GM12878 (cell line): ENCODE measurements at regions not wholly inside any gene's neighbourhood (a gene's known extent, or its start where the extent isn't known, plus 50 kb on each side); places are given as distances from the start of the nearest gene placed in this dataset.

Experiments
- ATAC-seq: fragments of 200-7000 bp; cut with Tn5 transposase; 3 replicates; pipeline ENCODE4 v1.9.1; 2020; ENCODE audit warnings: mild to moderate bottlenecking, moderate library complexity
- BruUV-seq: library from RNA; stranded (reverse); fragments of 400-500 nt; replicated peaks from 2 replicates; lab custom pipeline; 2021; lab: Mats Ljungman, UMichigan
- CTCF ChIA-PET: fragments of 300-600 bp; sonication (Branson Sonifier 250); formaldehyde crosslinking; extraction: SDS; loops from one replicate; lab custom pipeline; 2021; ENCODE audit warnings: inconsistent platforms; lab: Yijun Ruan, JAX
- POLR2A ChIA-PET: fragments of 350-600 bp; formaldehyde crosslinking; extraction: SDS; loops from one replicate; lab custom pipeline; 2021; ENCODE audit warnings: inconsistent platforms; lab: Charles Lee
- RAD21 ChIA-PET: fragments of 300-600 bp; sonication (Branson Sonifier 250); formaldehyde crosslinking; loops from one replicate; lab custom pipeline; 2023; ENCODE audit warnings: antibody characterized with exemption; ENCODE audit not compliant: unreplicated experiment; lab: Charles Lee
- SMC1A ChIA-PET: fragments of 300-600 bp; sonication (Branson Sonifier 250); formaldehyde crosslinking; loops from one replicate; lab custom pipeline; 2023; ENCODE audit not compliant: unreplicated experiment, uncharacterized antibody; lab: Charles Lee
- DNase-seq: peaks from one replicate; pipeline ENCODE4 v3.0.0-alpha.2; 2011; ENCODE audit warnings: low read depth, low spot score
- FAIRE-seq: peaks from 3 replicates; lab custom pipeline; 2011; peaks lifted over from hg19 to GRCh38; lab: Jason Lieb, UNC
- H2AFZ ChIP-seq: 2 replicates; pipeline ENCODE4 v1.6.0; 2011; ENCODE audit warnings: low read depth, low read length, control low read depth; ENCODE audit not compliant: control insufficient read depth
- H3K27ac ChIP-seq: 2 replicates; pipeline ENCODE4 v1.5.1; 2011; ENCODE audit warnings: control low read depth; ENCODE audit not compliant: control insufficient read depth, insufficient read depth
- H3K27me3 ChIP-seq, 2 experiments: replicated peaks in 1 of 2; 2 replicates each; pipeline versions ENCODE4 v1.6.0 to v1.6.1; 2011; ENCODE audit warnings: low read length in 1 of 2; ENCODE audit not compliant: control insufficient read depth in 2 of 2, insufficient read depth in 2 of 2
- H3K36me3 ChIP-seq, 2 experiments: 2 replicates each; pipeline ENCODE4 v1.5.1; 2011; ENCODE audit warnings: low read length in 1 of 2; ENCODE audit not compliant: control insufficient read depth in 2 of 2, insufficient read depth in 2 of 2
- H3K4me1 ChIP-seq: 2 replicates; pipeline ENCODE4 v1.6.1; 2011; ENCODE audit warnings: mild to moderate bottlenecking, low read length, moderate library complexity, mixed read lengths; ENCODE audit not compliant: control insufficient read depth, insufficient read depth
- H3K4me2 ChIP-seq: 2 replicates; pipeline ENCODE4 v1.6.0; 2011; ENCODE audit warnings: control low read depth; ENCODE audit not compliant: control insufficient read depth, insufficient read depth
- H3K4me3 ChIP-seq: fragments of 200-600 bp; sonication (generic); 2 replicates; pipeline ENCODE4 v1.5.1; 2016
- H3K79me2 ChIP-seq: 2 replicates; pipeline ENCODE4 v1.6.0; 2011; ENCODE audit warnings: low read length; ENCODE audit not compliant: control insufficient read depth, insufficient read depth
- H3K9ac ChIP-seq: 2 replicates; pipeline ENCODE4 v1.8.0; 2011; ENCODE audit warnings: low read length, control low read depth, mixed read lengths; ENCODE audit not compliant: control insufficient read depth, insufficient read depth
- H3K9me3 ChIP-seq: replicated peaks from 3 replicates; pipeline ENCODE4 v1.5.1; 2011; ENCODE audit warnings: mild to moderate bottlenecking, low read length; ENCODE audit not compliant: control insufficient read depth, insufficient read depth
- H4K20me1 ChIP-seq: 2 replicates; pipeline ENCODE4 v1.6.0; 2011; ENCODE audit not compliant: control insufficient read depth, insufficient read depth
- ATF7 ChIP-seq: fragments of 450-650 bp; IDR thresholded peaks from 2 replicates; pipeline ENCODE4 v1.6.1; 2016; ENCODE audit warnings: low read depth, mild to moderate bottlenecking
- BACH1 ChIP-seq: fragments of 450-650 bp; IDR thresholded peaks from 2 replicates; pipeline ENCODE4 v1.6.1; 2017; ENCODE audit warnings: mild to moderate bottlenecking, borderline replicate concordance
- CREB1 ChIP-seq: IDR thresholded peaks from 2 replicates; pipeline ENCODE4 v1.6.1; 2012; ENCODE audit warnings: low read depth, mild to moderate bottlenecking, inconsistent platforms
- E2F4 ChIP-seq: IDR thresholded peaks from 2 replicates; pipeline ENCODE4 v1.6.1; 2012; ENCODE audit warnings: low read depth, low read length, improper control_type of control experiment
- IRF4 ChIP-seq: IDR thresholded peaks from 2 replicates; pipeline ENCODE4 v1.6.1; 2011; ENCODE audit warnings: low read depth, low read length
- MYC ChIP-seq: IDR thresholded peaks from 2 replicates; pipeline ENCODE4 v1.6.1; 2011; ENCODE audit warnings: mild to moderate bottlenecking, low read length, moderate library complexity, inconsistent platforms; ENCODE audit not compliant: insufficient read depth, insufficient replicate concordance, insufficient read length, severe bottlenecking
- NR2F1 ChIP-seq: fragments of 450-650 bp; conservative IDR thresholded peaks from 2 replicates; pipeline ENCODE4 v1.6.1; 2017; ENCODE audit warnings: mild to moderate bottlenecking
- PKNOX1 ChIP-seq: fragments of 450-650 bp; IDR thresholded peaks from 2 replicates; pipeline ENCODE4 v1.6.1; 2016; ENCODE audit warnings: mild to moderate bottlenecking
- POLR2AphosphoS5 ChIP-seq: IDR thresholded peaks from 2 replicates; pipeline ENCODE4 v1.6.1; 2011; ENCODE audit warnings: mild to moderate bottlenecking, low read length, inconsistent platforms
- RELA ChIP-seq: fragments of 450-650 bp; IDR thresholded peaks from 2 replicates; pipeline ENCODE4 v1.8.0; 2014; ENCODE audit warnings: borderline replicate concordance; ENCODE audit not compliant: partially characterized antibody
- USF1 ChIP-seq: IDR thresholded peaks from 2 replicates; pipeline ENCODE4 v1.6.1; 2011; ENCODE audit warnings: borderline replicate concordance, low read depth, mild to moderate bottlenecking, moderate library complexity, mixed read lengths, low read length; ENCODE audit not compliant: insufficient read depth; ENCODE audit errors: extremely low read length
- ZNF207 ChIP-seq: fragments of 450-650 bp; IDR thresholded peaks from 2 replicates; pipeline ENCODE4 v1.6.1; 2014; ENCODE audit warnings: antibody characterized with exemption, mild to moderate bottlenecking, borderline replicate concordance
- ZNF274 ChIP-seq: IDR thresholded peaks from one replicate; pipeline ENCODE4 v1.8.0; 2011; ENCODE audit not compliant: insufficient read length, insufficient read depth
- WGBS: methylation state at CpG from one replicate; pipeline ENCODE4 v1.1.6; 2016; ENCODE audit warnings: low lambda C conversion rate; ENCODE audit not compliant: insufficient replicate concordance, insufficient coverage; ENCODE audit errors: missing lambda C conversion rate; 5-methylcytosine and 5-hydroxymethylcytosine counted together
- in situ Hi-C: fragments of 300-500 bp; cut with MboI; formaldehyde crosslinking; loops from 9 replicates; pipeline ENCODE4 v1.14.3; 2018; ENCODE audit warnings: mixed read lengths
- intact Hi-C: fragments of 100-400 bp; cut with micrococcal nuclease; formaldehyde crosslinking; loops from one replicate; pipeline ENCODE4 v1.14.2; 2022; ENCODE audit not compliant: unreplicated experiment

- TF ChIP-seq E2F4 = no peak
- TF ChIP-seq ZNF274 = no peak
- no peak for TF ChIP-seq ZNF207
- TF ChIP-seq MYC = no peak
- TF ChIP-seq, all 136 proteins: peak for 0
Measured at GRCh38 chr18:61076986-61077385, 256.2 kb upstream of the CDH20 start (continued).

- ATAC-seq = no peak
- Histone ChIP-seq H3K79me2 (no peaks in the 10 kb centered on the region), H3K9me3 (no peaks in the 10 kb centered on the region), H3K4me1 (no peaks in the 10 kb centered on the region), H3K27me3 (no peaks in the 10 kb centered on the region), H3K4me3 (no peak overlapping the region), H3K9ac (no peak overlapping the region), H2AFZ (no peak overlapping the region), H4K20me1 (no peaks in the 10 kb centered on the region), H3K27ac (no peak overlapping the region), H3K36me3 (no peaks in the 10 kb centered on the region), H3K4me2 (no peak overlapping the region)
- ChIA-PET CTCF (interaction anchor here (1.2 kb wide), 1 partner anchor 10 kb away, joined by 9 read pairs; no protein-coding TSS in a partner anchor), RAD21 (no interaction called here), POLR2A (no interaction called here), SMC1A (interaction anchor here (0.6 kb wide), 1 partner anchor 556 kb away, joined by 5 read pairs; no protein-coding TSS in a partner anchor)
- WGBS = 21% methylated on average over 3 of the region's 3 CpGs
- FAIRE-seq = no peak
- TF ChIP-seq RELA (no peak), ATF7 (no peak), BACH1 (no peak), POLR2AphosphoS5 (no peak), IRF4 (no peak), USF1 (no peak), CREB1 (no peak), NR2F1 (no peak), PKNOX1 (no peak)
- intact Hi-C loops = no loop called here
- no peak for DNase-seq
- in situ Hi-C loops = no loop called here
- BruUV-seq = no TSS peak
Measured at GRCh38 chr18:61079714-61080113, 253.5 kb upstream of the CDH20 start.
